ENCODE measurements at regions not wholly inside any gene's neighbourhood (a gene's known extent, or its start where the extent isn't known, plus 50 kb on each side); places are given as distances from the start of the nearest gene placed in this dataset.
"Not testable (repeated sequence)": the region's sequence is repeated elsewhere in the genome, so short reads cannot be mapped to it uniquely, and the experiment has no call there.

GRCh38 chr12:31906557-31907301 lies 52.5 kb upstream of the RESF1 start:
- DNase-seq (ENCODE audit: low spot score): no peak

DNA sequence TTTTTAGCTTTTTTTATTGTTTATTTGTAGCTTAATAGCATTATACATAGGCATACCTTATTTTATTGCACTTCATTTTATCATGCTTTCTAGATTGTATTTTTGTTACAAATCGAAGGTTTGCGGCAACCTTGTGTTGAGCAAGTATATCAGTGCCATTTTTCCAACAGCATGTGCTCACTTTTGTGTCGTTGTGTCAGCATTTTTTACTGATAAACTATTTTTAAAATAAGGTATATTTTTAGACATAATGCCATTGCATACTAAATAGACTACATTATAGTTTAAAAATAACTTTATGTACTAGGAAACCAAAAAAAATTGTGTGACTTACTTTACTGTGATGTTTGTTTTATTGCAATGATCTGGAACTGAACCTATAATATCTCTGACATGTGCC lies 56.2 kb upstream of the RESF1 start:
- DNase-seq (ENCODE audit: low spot score): no peak

DNA sequence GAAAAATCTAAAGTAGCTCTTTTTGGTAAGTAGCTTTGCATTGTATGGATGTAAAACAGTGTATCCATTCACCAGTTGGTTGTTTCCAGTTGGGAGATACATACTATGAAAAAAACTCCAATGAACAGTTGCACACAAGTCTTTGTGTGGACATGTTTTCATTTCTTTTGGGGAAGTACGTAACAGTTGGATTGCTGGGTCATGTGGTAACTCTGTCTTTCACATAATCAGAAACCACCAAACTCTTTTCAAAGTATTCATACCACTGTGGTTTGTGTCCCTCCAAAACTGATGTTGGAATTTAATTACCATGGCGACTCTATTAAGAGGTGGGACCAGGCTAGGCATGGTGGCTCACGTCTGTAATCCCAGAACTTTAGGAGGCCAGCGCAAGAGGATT lies 58.9 kb upstream of the RESF1 start:
- no peak for DNase-seq (ENCODE audit: low spot score)

DNA sequence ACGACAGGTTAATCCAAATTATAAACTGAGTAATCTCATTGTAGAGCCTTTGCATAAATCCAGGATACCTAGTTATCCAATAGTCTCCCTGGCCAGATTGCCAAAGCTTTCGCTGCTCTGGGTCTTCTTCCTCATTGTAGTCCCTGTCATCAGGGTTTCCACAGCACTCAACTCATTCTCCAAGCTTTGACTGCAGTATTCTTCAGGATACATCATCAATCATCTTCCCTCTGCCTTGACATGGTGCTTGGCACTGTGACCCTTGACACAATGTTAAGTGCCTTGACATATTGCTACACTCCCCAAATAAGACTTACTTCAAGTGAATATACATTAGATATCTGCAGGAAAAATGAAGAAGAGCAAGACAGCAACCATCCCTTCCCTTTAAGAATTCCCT lies 60.1 kb upstream of the RESF1 start:
- DNase-seq (ENCODE audit: low spot score): no peak

- DNase-seq (ENCODE audit: low spot score): peak; percentile 61
Observed at GRCh38 chr12:31897781-31898503, 61.3 kb upstream of the RESF1 start.

- DNase-seq (ENCODE audit: low spot score): not testable (repeated sequence)
Observed at GRCh38 chr12:31897092-31897491, 62.1 kb upstream of the RESF1 start.

DNA sequence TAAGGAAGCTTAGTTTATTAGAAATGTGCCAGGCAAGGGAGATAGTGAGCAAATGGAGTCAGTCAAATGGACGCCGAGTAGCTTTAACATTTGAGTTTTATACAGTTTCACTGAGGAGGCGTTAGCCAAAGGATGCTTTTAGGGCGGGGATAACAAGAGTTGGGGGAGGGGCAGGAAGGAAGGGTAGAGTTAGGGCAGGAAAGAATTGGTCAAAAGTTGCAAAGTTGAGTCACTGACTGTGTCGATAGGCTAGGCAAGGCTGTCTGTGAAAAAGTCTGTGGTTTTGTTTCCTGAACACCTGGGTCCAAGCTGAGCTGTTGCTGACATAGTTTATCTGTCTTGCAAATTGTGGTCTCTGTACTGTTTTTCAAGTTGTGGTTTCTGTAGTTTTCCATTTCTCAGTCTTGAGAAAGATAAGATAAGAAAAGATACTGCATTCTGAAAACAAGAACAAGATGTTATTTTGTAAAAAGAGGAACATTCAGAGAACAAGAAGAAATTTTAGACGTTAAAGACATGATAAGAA lies 62.6 kb upstream of the RESF1 start:
- DNase-seq (ENCODE audit: low spot score): no peak

DNA sequence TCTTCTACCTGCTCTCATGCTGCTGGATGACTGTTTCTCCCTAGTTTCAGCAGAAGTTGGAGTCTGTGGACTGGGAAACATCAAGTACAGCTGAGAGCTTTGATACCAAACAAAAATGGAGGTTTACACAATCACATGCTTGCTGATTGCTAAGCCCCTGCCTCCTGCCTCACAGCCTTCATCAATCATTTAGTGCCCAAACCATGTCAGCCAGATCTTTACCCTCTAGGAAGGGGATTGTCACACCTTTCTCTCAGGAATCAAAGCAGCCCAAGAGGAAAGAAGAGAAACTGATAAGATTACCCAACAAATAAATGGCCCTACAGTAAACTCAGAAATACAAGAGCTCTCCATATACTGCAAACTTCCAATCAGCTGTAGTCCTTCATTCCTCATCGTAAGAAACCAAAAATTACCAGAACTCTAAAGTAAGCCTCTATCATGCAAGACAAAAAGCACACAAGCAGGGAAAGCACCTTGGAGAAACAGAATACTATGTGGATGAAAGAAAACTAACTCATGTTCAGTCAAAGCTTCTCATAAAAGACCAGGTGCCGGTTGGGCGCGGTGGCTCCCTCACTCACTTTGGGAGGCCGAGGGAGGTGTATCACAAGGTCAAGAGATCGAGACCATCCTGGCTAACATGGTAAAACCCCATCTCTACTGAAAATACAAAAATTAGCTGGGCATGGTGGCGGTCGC lies 63.6 kb upstream of the RESF1 start:
- no peak for DNase-seq (ENCODE audit: low spot score)

- DNase-seq (ENCODE audit: low spot score): no peak
Observed at GRCh38 chr12:31890295-31891285, 68.6 kb upstream of the RESF1 start.

- DNase-seq (ENCODE audit: low spot score): no peak
Observed at GRCh38 chr12:31887109-31887811, 72.0 kb upstream of the RESF1 start.

DNA sequence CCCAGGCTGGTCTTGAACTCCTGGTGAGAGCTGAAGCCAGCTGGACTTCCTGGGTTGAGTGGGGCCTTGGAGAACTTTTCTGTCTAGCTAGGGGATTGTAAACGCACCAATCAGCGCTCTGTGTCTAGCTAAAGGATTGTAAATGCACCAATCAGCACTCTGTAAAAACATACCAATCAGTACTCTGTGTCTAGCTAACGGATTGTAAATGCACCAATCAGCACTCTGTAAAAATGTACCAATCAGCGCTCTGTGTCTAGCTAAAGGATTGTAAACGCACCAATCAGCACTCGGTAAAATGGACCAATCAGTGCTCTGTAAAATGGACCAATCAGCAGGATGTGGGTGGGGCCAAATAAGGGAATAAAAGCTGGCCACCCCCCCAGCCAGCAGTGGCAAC lies 76.5 kb upstream of the RESF1 start:
- DNase-seq (ENCODE audit: low spot score): not testable (repeated sequence)

GRCh38 chr12:31880340-31880739 lies 78.9 kb upstream of the RESF1 start:
- DNase-seq (ENCODE audit: low spot score): no peak

GRCh38 chr12:31877884-31878283 lies 81.3 kb upstream of the RESF1 start:
- DNase-seq (ENCODE audit: low spot score): no peak

DNA sequence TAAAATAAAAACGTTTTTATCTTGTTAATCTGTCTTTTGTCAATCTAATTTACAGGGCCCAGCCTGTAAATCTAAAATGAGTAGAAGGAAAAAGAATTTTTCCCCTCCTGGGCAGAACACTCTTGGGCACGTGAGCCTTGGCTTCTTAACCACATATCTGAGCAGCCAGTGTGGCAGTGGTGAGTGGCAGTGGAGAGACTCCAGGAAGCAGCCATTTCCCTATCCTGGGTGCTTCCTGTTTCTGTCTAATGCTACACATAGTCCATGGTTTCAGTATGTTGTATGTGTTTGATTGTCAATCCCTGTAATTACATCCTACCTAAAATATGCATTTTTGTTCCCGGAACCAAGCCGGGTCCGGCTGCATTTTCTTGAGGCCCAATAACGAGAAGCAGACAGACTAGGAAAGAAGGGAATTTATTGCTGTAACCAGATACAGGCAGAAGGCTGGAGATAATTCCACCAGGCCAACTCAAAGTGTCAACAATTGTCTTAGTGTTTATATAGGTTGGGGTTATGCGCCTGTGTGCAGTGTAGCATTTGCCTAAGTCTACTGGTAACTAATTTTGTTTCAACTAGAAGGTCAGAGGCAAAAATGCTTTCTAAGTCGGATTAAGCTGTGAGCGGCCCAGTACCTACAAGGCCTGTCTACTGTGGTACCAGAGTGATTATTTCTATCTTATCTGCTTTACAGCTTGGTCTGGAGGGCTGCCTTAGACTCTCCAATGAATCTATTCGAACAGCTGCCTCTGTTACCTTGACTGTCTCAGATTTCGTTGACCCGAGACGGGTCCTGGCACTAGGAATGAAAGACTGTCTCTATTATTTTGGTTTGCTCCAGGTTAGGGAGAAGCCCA lies 82.4 kb upstream of the RESF1 start:
- no peak for DNase-seq (ENCODE audit: low spot score)

DNA sequence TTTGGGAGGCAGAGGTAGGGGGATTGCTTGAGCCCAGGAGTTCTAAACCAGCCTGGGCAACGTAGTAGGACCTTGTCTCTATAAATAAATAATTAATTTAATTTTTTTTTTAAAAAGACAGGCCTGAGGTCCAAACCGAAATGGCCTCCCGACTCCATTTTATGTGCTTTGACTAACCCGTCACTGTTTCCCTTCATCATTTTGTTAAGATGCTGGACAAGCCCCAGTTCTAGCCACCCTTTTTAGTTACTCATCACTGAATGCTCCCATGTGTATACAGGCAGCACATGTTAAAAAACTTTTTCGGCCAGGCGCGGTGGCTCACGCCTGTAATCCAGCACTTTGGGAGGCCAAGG lies 83.6 kb upstream of the RESF1 start:
- DNase-seq (ENCODE audit: low spot score): no peak

DNA sequence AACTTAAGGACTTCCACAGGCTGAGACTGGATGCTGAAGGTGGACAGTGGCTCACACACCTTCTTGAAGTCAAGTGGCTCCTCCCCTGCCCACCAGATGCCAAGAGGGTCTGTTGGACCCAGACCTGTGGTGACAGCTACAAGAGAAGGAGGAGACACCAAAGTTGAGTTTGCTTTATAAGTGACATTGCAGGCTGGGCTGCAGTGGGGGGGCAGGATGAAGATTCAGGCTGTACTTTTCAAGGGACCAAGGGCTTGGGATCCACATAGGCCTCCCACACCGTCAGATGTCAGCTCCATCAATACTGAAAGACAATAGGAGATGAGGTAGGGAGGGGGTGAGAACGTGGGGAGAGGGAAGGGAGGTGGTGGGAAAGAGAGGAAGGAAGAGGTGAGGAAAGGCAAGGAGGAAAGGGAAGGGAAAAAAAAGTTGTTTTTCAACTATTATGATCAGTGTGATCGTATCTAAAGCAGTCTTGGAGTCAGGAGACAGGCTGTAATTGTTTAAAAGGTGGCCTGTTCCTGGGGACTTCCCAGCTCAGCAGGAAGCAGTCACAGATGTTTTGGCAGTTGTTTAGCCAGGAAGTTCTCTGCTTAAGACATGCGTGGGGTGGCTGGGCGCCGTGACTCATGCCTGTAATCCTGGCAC lies 84.1 kb upstream of the RESF1 start:
- no peak for DNase-seq (ENCODE audit: low spot score)

- DNase-seq (ENCODE audit: low spot score): no peak
Observed at GRCh38 chr12:31872831-31873604, 86.2 kb upstream of the RESF1 start.

DNA sequence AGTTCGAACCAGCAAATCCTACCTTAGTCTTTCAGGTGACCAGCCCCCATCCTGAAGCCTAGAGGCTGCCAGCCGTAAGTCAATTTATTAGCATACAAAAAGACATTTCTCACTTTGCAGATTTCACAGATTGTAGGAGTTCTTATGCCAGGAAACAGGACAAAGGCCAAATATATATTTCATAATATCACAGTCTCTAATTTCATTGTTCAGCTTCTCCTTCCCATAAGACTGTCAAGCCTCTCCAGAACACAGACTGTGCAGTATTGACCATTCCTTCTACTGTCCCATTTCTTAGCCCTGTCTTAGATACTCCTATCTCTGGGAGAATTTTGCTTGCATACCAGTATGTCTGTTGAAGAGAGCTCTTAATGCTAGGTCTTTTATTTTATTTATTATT lies 89.2 kb upstream of the RESF1 start:
- DNase-seq (ENCODE audit: low spot score): no peak

DNA sequence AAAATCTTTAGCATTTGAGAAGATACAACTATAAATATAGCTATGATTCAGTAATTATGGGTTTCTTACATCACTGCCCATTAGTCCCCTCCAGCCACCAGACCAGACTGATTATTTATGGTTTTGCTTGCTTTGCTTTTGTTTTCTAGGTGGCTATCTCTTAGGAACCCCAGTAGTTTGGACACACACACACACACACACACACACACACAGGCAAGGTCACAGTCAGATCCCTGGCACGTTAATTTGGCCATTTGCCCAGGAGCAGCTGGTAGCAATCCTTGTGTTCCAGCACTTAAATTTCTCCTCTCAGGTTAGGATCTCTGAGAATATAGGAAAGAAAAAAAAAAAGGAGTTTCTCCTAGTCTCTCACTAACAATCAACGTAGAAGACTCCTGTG lies 90.2 kb upstream of the RESF1 start:
- DNase-seq (ENCODE audit: low spot score): peak; percentile 20
